IMR-90 (cell line): ENCODE measurements at regions not wholly inside any gene's neighbourhood (a gene's known extent, or its start where the extent isn't known, plus 50 kb on each side); places are given as distances from the start of the nearest gene placed in this dataset.

ENCODE experiments used
- ATAC-seq: fragments of 200-7000 bp; cut with Tn5 transposase; 2 replicates; pipeline ENCODE4 v1.9.1; 2020; ENCODE audit warnings: low read depth, mild to moderate bottlenecking, moderate library complexity
- BruUV-seq: library from RNA; stranded (reverse); fragments of 400-500 nt; replicated peaks from 2 replicates; lab custom pipeline; 2021; lab: Mats Ljungman, UMichigan
- CTCF ChIA-PET: fragments of 300-600 bp; formaldehyde crosslinking; extraction: SDS; loops from one replicate; lab custom pipeline; 2021; ENCODE audit warnings: antibody characterized with exemption; lab: Yijun Ruan, JAX
- POLR2A ChIA-PET: fragments of 300-600 bp; sonication (Branson Sonifier 250); formaldehyde crosslinking; loops from one replicate; lab custom pipeline; 2022; ENCODE audit warnings: antibody characterized with exemption; ENCODE audit not compliant: unreplicated experiment; lab: Charles Lee
- DNase-seq: peaks from one replicate; pipeline ENCODE4 v3.0.0; 2013
- H2AFZ ChIP-seq: replicated peaks from 2 replicates; pipeline ENCODE3; 2013; ENCODE audit warnings: low read length, mild to moderate bottlenecking; ENCODE audit not compliant: poor library complexity
- H2AK5ac ChIP-seq: 2 replicates; pipeline ENCODE4 v1.6.1; 2013; ENCODE audit warnings: low read depth, low read length, inconsistent platforms
- H2AK9ac ChIP-seq: replicated peaks from 2 replicates; pipeline ENCODE3; 2013; ENCODE audit warnings: mild to moderate bottlenecking, low read depth, low read length, moderate library complexity; ENCODE audit not compliant: poor library complexity
- H2BK120ac ChIP-seq: 2 replicates; pipeline ENCODE4 v1.6.1; 2013; ENCODE audit warnings: low read depth, low read length, inconsistent platforms
- H2BK15ac ChIP-seq: 3 replicates; pipeline ENCODE4 v1.6.1; 2013; ENCODE audit warnings: low read depth, low read length, inconsistent platforms
- H2BK20ac ChIP-seq: 2 replicates; pipeline ENCODE4 v1.6.1; 2013; ENCODE audit warnings: low read depth, mild to moderate bottlenecking, inconsistent platforms, low read length, moderate library complexity
- H2BK5ac ChIP-seq: 2 replicates; pipeline ENCODE4 v1.6.1; 2013; ENCODE audit warnings: mild to moderate bottlenecking, low read depth, low read length, inconsistent platforms; ENCODE audit not compliant: poor library complexity, severe bottlenecking
- H3K14ac ChIP-seq: replicated peaks from 2 replicates; pipeline ENCODE4 v1.6.1; 2013; ENCODE audit warnings: low read depth, low read length, inconsistent platforms
- H3K18ac ChIP-seq: 2 replicates; pipeline ENCODE4 v1.6.1; 2013; ENCODE audit warnings: low read depth, low read length, control low read depth
- H3K23ac ChIP-seq: 2 replicates; pipeline ENCODE4 v1.6.1; 2013; ENCODE audit warnings: low read depth, low read length, inconsistent platforms
- H3K27ac ChIP-seq: 2 replicates; pipeline ENCODE4 v1.5.1; 2013; ENCODE audit warnings: mild to moderate bottlenecking, control low read depth, low read length; ENCODE audit not compliant: insufficient read depth
- H3K27me3 ChIP-seq: 2 replicates; pipeline ENCODE4 v1.6.1; 2013; ENCODE audit warnings: low read length; ENCODE audit not compliant: control insufficient read depth, insufficient read depth
- H3K36me3 ChIP-seq: 2 replicates; pipeline ENCODE4 v1.6.1; 2013; ENCODE audit warnings: low read length, mixed read lengths; ENCODE audit not compliant: control insufficient read depth, insufficient read depth
- H3K4ac ChIP-seq: 2 replicates; pipeline ENCODE4 v1.6.1; 2013; ENCODE audit warnings: low read depth, low read length, inconsistent platforms
- H3K4me1 ChIP-seq: 2 replicates; pipeline ENCODE4 v1.6.1; 2013; ENCODE audit warnings: low read length, mixed read lengths; ENCODE audit not compliant: control insufficient read depth, insufficient read depth
- H3K4me2 ChIP-seq: 2 replicates; pipeline ENCODE4 v1.6.1; 2013; ENCODE audit warnings: low read depth, mild to moderate bottlenecking, control low read depth, low read length, moderate library complexity
- H3K4me3 ChIP-seq: 2 replicates; pipeline ENCODE4 v1.5.1; 2013; ENCODE audit warnings: low read depth, mild to moderate bottlenecking, control low read depth, low read length, moderate library complexity; ENCODE audit not compliant: insufficient read depth
- H3K56ac ChIP-seq: 2 replicates; pipeline ENCODE4 v1.6.1; 2013; ENCODE audit warnings: low read length, inconsistent platforms; ENCODE audit not compliant: insufficient read depth; ENCODE audit errors: extremely low read depth
- H3K79me1 ChIP-seq, 2 experiments: 2 replicates each; pipeline ENCODE4 v1.6.1; 2013; ENCODE audit warnings: low read length in 2 of 2, inconsistent platforms in 1 of 2, low read depth in 1 of 2
- H3K9ac ChIP-seq: 2 replicates; pipeline ENCODE4 v1.6.1; 2013; ENCODE audit warnings: low read depth, low read length, control low read depth
- H3K9me1 ChIP-seq: 2 replicates; pipeline ENCODE4 v1.6.1; 2013; ENCODE audit warnings: low read length, inconsistent platforms; ENCODE audit not compliant: insufficient read depth
- H3K9me3 ChIP-seq: 2 replicates; pipeline ENCODE4 v1.6.1; 2013; ENCODE audit warnings: low read length; ENCODE audit not compliant: control insufficient read depth, insufficient read depth
- H4K20me1 ChIP-seq: 2 replicates; pipeline ENCODE4 v1.6.1; 2013; ENCODE audit warnings: low read length, inconsistent platforms; ENCODE audit not compliant: insufficient read depth
- H4K5ac ChIP-seq: 2 replicates; pipeline ENCODE4 v1.6.1; 2013; ENCODE audit warnings: mild to moderate bottlenecking, low read depth, low read length, control low read depth
- H4K8ac ChIP-seq, 2 experiments: 2 replicates each; pipeline ENCODE4 v1.6.1; 2013; ENCODE audit warnings: low read depth in 2 of 2, low read length in 2 of 2, control low read depth in 1 of 2, inconsistent platforms in 1 of 2
- H4K91ac ChIP-seq: 2 replicates; pipeline ENCODE4 v1.6.1; 2013; ENCODE audit warnings: low read depth, low read length, inconsistent platforms; ENCODE audit not compliant: insufficient read depth
- BHLHE40 ChIP-seq: fragments of 150-350 bp; IDR thresholded peaks from 2 replicates; pipeline ENCODE4 v1.6.1; 2016; ENCODE audit warnings: mild to moderate bottlenecking, low read depth, low read length
- CEBPB ChIP-seq: IDR thresholded peaks from 2 replicates; pipeline ENCODE4 v1.6.1; 2012; ENCODE audit warnings: low read depth, low read length, improper control_type of control experiment
- CHD1 ChIP-seq: IDR thresholded peaks from 2 replicates; pipeline ENCODE4 v1.6.1; 2012; ENCODE audit warnings: low read depth, low read length, improper control_type of control experiment
- CTCF ChIP-seq: conservative IDR thresholded peaks from 2 replicates; pipeline ENCODE4 v1.5.1; 2012; ENCODE audit warnings: mild to moderate bottlenecking, low read depth, low read length, improper control_type of control experiment
- ELK1 ChIP-seq: fragments of 150-350 bp; IDR thresholded peaks from 2 replicates; pipeline ENCODE4 v1.6.1; 2016; ENCODE audit warnings: low read depth, mild to moderate bottlenecking, low read length, moderate library complexity, borderline replicate concordance
- FOS ChIP-seq: fragments of 150-350 bp; IDR thresholded peaks from 2 replicates; pipeline ENCODE4 v1.6.1; 2016; ENCODE audit warnings: low read depth, low read length
- MAFK ChIP-seq: IDR thresholded peaks from 2 replicates; pipeline ENCODE4 v1.6.1; 2012; ENCODE audit warnings: low read depth, low read length, improper control_type of control experiment
- MAZ ChIP-seq: IDR thresholded peaks from 2 replicates; pipeline ENCODE4 v1.6.1; 2012; ENCODE audit warnings: low read depth, mild to moderate bottlenecking, low read length, improper control_type of control experiment, moderate library complexity, borderline replicate concordance
- MXI1 ChIP-seq: IDR thresholded peaks from 2 replicates; pipeline ENCODE4 v1.6.1; 2012; ENCODE audit warnings: low read depth, mild to moderate bottlenecking, low read length, moderate library complexity, borderline replicate concordance
- NFE2L2 ChIP-seq: fragments of 150-350 bp; IDR thresholded peaks from 2 replicates; pipeline ENCODE4 v1.6.1; 2016; ENCODE audit warnings: low read depth, mild to moderate bottlenecking, low read length
- POLR2A ChIP-seq: IDR thresholded peaks from 2 replicates; pipeline ENCODE4 v1.6.1; 2012; ENCODE audit warnings: mild to moderate bottlenecking, low read depth, low read length
- RAD21 ChIP-seq: IDR thresholded peaks from 2 replicates; pipeline ENCODE4 v1.6.1; 2012; ENCODE audit warnings: low read length, improper control_type of control experiment
- RCOR1 ChIP-seq: IDR thresholded peaks from 2 replicates; pipeline ENCODE4 v1.6.1; 2012; ENCODE audit warnings: mild to moderate bottlenecking, low read length, improper control_type of control experiment; ENCODE audit not compliant: insufficient replicate concordance
- RFX5 ChIP-seq: IDR thresholded peaks from 2 replicates; pipeline ENCODE4 v1.8.0; 2012; ENCODE audit warnings: low read depth, mild to moderate bottlenecking, low read length, moderate library complexity
- SMC3 ChIP-seq: fragments of 150-350 bp; IDR thresholded peaks from 2 replicates; pipeline ENCODE4 v1.6.1; 2016; ENCODE audit warnings: low read depth, mild to moderate bottlenecking, antibody characterized with exemption, low read length, moderate library complexity
- USF2 ChIP-seq: fragments of 150-350 bp; IDR thresholded peaks from 2 replicates; pipeline ENCODE4 v1.6.1; 2017; ENCODE audit warnings: mild to moderate bottlenecking, antibody characterized with exemption, low read length, low read depth
- WGBS, 2 experiments: methylation state at CpG; one replicate each; pipeline versions ENCODE4 v1.1.5 to v1.1.7; 2013; ENCODE audit warnings: missing lambda C conversion rate in 2 of 2; ENCODE audit not compliant: insufficient read length in 1 of 2; ENCODE audit errors: extremely low coverage in 2 of 2; 5-methylcytosine and 5-hydroxymethylcytosine counted together
- dilution Hi-C: fragments of 300-500 bp; cut with HindIII; formaldehyde crosslinking; loops from one replicate; pipeline ENCODE4 v1.14.3; 2018; ENCODE audit warnings: low sequenced_read_pairs; ENCODE audit not compliant: unreplicated experiment
- in situ Hi-C: fragments of 300-500 bp; cut with MboI; formaldehyde crosslinking; loops from 3 replicates; pipeline ENCODE4 v1.14.3; 2019; ENCODE audit warnings: low sequenced_read_pairs, inconsistent platforms, mixed read lengths
- intact Hi-C: fragments of 100-400 bp; cut with micrococcal nuclease; formaldehyde crosslinking; loops from 2 replicates; pipeline ENCODE4 v1.10.0; 2022

GRCh38 chr4:159017323-159018026, 85.4 kb upstream of the RAPGEF2 start:
- Histone ChIP-seq H3K79me1 (no peaks in the 10 kb centered on the region), H3K4me1 (peaks cover 2% of the 10 kb centered on the region), H4K91ac (no peak overlapping the region), H3K9me3 (no peaks in the 10 kb centered on the region), H3K27me3 (no peaks in the 10 kb centered on the region), H3K56ac (no peak overlapping the region), H3K4ac (no peak overlapping the region), H3K9ac (no peak overlapping the region), H3K27ac (no peak overlapping the region), H3K23ac (no peak overlapping the region), H2AK5ac (no peak overlapping the region), H3K36me3 (no peaks in the 10 kb centered on the region), H4K8ac (no peak overlapping the region), H2AFZ (no peak overlapping the region), H3K9me1 (no peaks in the 10 kb centered on the region), H4K5ac (no peak overlapping the region), H3K14ac (no peak overlapping the region), H4K20me1 (no peaks in the 10 kb centered on the region), H2BK20ac (no peak overlapping the region), H2BK5ac (no peak overlapping the region), H2BK15ac (no peak overlapping the region), H3K4me3 (no peak overlapping the region), H3K4me2 (no peak overlapping the region), H2BK120ac (no peak overlapping the region), H2AK9ac (no peak overlapping the region), H3K18ac (no peak overlapping the region)
- dilution Hi-C loops (no loop called here), in situ Hi-C loops (no loop called here), intact Hi-C loops (no loop called here)
- POLR2A ChIA-PET: no interaction called here
- no peak for TF ChIP-seq FOS
- TF ChIP-seq ELK1: no peak
- no peak for TF ChIP-seq MAZ
- no peak for TF ChIP-seq MAFK
- TF ChIP-seq RAD21: no peak
- TF ChIP-seq RCOR1: no peak
- TF ChIP-seq RFX5: no peak
- no peak for TF ChIP-seq CTCF
- TF ChIP-seq POLR2A: no peak
- no peak for TF ChIP-seq NFE2L2
- no peak for TF ChIP-seq USF2
- no peak for TF ChIP-seq SMC3
- TF ChIP-seq MXI1: no peak
- no peak for TF ChIP-seq CEBPB
- no peak for TF ChIP-seq CHD1
- TF ChIP-seq BHLHE40: no peak
- no peak for ATAC-seq
- no CpG with 5 or more reads among the region's 5 CpGs for whole genome bisulfite sequencing, 2 experiments
- CTCF ChIA-PET: no interaction called here
- no peak for DNase-seq
- BruUV-seq: no TSS peak
